HUES48 (cell line): ENCODE measurements at regions not wholly inside any gene's neighbourhood (a gene's known extent, or its start where the extent isn't known, plus 50 kb on each side); places are given as distances from the start of the nearest gene placed in this dataset.
A peak's percentile ranks its signal among the peaks of the same experiment; 100 is the strongest.

Experiments
- H3K27ac ChIP-seq: one replicate; pipeline ENCODE4 v1.7.0; 2013; ENCODE audit warnings: low read depth, low read length, inconsistent platforms
- H3K27me3 ChIP-seq: 2 replicates; pipeline ENCODE4 v1.6.1; 2013; ENCODE audit warnings: mild to moderate bottlenecking, low read length; ENCODE audit not compliant: control insufficient read depth, insufficient read depth
- H3K36me3 ChIP-seq: 2 replicates; pipeline ENCODE4 v1.6.1; 2013; ENCODE audit warnings: low read length; ENCODE audit not compliant: control insufficient read depth, insufficient read depth
- H3K4me1 ChIP-seq: 2 replicates; pipeline ENCODE4 v1.6.1; 2013; ENCODE audit warnings: mild to moderate bottlenecking, low read length; ENCODE audit not compliant: control insufficient read depth, insufficient read depth
- H3K4me3 ChIP-seq: 2 replicates; pipeline ENCODE4 v1.5.1; 2013; ENCODE audit warnings: mild to moderate bottlenecking, low read depth, low read length
- H3K9ac ChIP-seq: 2 replicates; pipeline ENCODE4 v1.6.1; 2013; ENCODE audit warnings: mild to moderate bottlenecking, low read depth, low read length, moderate library complexity
- H3K9me3 ChIP-seq: 2 replicates; pipeline ENCODE4 v1.6.1; 2013; ENCODE audit warnings: low read length; ENCODE audit not compliant: control insufficient read depth, insufficient read depth

- Histone ChIP-seq H3K4me1 (0 out of 2 replicates have a peak, but pooled peaks cover 5% of the 10 kb centered on the region), H3K4me3 (no peak overlapping the region), H3K27me3 (no peaks in the 10 kb centered on the region), H3K27ac (no peak overlapping the region), H3K9ac (no peak overlapping the region), H3K36me3 (no peaks in the 10 kb centered on the region), H3K9me3 (no peaks in the 10 kb centered on the region; the same call in 1 of the 2 replicates)
These were observed 256.0 kb downstream of the LY86 start for GRCh38 chr6:6844530-6844929.

GRCh38 chr6:6845603-6846002 lies 257.1 kb downstream of the LY86 start:
- H3K4me3 ChIP-seq: no peak overlapping the region

GRCh38 chr6:6847591-6847990 lies 259.1 kb downstream of the LY86 start:
- Histone ChIP-seq H3K4me1 (0 out of 2 replicates have a peak, but pooled peaks cover 5% of the 10 kb centered on the region), H3K27ac (no peak overlapping the region), H3K9me3 (no peaks in the 10 kb centered on the region; the same call in 1 of the 2 replicates), H3K36me3 (no peaks in the 10 kb centered on the region), H3K4me3 (no peak overlapping the region), H3K9ac (no peak overlapping the region), H3K27me3 (no peaks in the 10 kb centered on the region)

More at GRCh38 chr6:6845603-6846002, 257.1 kb downstream of the LY86 start:
- H3K27ac ChIP-seq: no peak overlapping the region
- H3K36me3 ChIP-seq: no peaks in the 10 kb centered on the region
- H3K4me1 ChIP-seq: 0 out of 2 replicates have a peak, but pooled peaks cover 5% of the 10 kb centered on the region
- H3K9ac ChIP-seq: no peak overlapping the region
- no peaks in the 10 kb centered on the region for H3K27me3 ChIP-seq
- no peaks in the 10 kb centered on the region; the same call in 1 of the 2 replicates for H3K9me3 ChIP-seq

- Histone ChIP-seq H3K36me3 (no peaks in the 10 kb centered on the region), H3K9ac (no peak overlapping the region), H3K27me3 (no peaks in the 10 kb centered on the region), H3K4me1 (peaks cover under 1% of the 10 kb centered on the region; the same call in 1 of the 2 replicates), H3K4me3 (no peak overlapping the region), H3K27ac (no peak overlapping the region), H3K9me3 (no peaks in the 10 kb centered on the region)
These were observed 256.5 kb upstream of the RREB1 start for GRCh38 chr6:6851059-6851948.

GRCh38 chr6:6851949-6852261 lies 255.9 kb upstream of the RREB1 start:
- Histone ChIP-seq H3K9me3 (no peaks in the 10 kb centered on the region), H3K36me3 (no peaks in the 10 kb centered on the region), H3K27ac (no peak overlapping the region), H3K9ac (no peak overlapping the region), H3K4me1 (peaks cover 6% of the 10 kb centered on the region), H3K4me3 (no peak overlapping the region), H3K27me3 (no peaks in the 10 kb centered on the region)

- H3K36me3 ChIP-seq: no peaks in the 10 kb centered on the region
- no peak overlapping the region for H3K4me3 ChIP-seq
- no peaks in the 10 kb centered on the region for H3K9me3 ChIP-seq
- peak overlapping the region; percentile 5 for H3K27ac ChIP-seq
- H3K4me1 ChIP-seq: peaks cover 13% of the 10 kb centered on the region
- no peak overlapping the region for H3K9ac ChIP-seq
- H3K27me3 ChIP-seq: no peaks in the 10 kb centered on the region
These were observed 250.9 kb upstream of the RREB1 start for GRCh38 chr6:6856538-6857523.

GRCh38 chr6:6857528-6857927 lies 250.2 kb upstream of the RREB1 start:
- Histone ChIP-seq H3K36me3 (no peaks in the 10 kb centered on the region), H3K4me3 (no peak overlapping the region), H3K27me3 (no peaks in the 10 kb centered on the region), H3K9me3 (no peaks in the 10 kb centered on the region), H3K9ac (no peak overlapping the region), H3K27ac (no peak overlapping the region), H3K4me1 (peaks cover 13% of the 10 kb centered on the region)

GRCh38 chr6:6858533-6858982 lies 249.2 kb upstream of the RREB1 start:
- Histone ChIP-seq H3K36me3 (no peaks in the 10 kb centered on the region), H3K27me3 (no peaks in the 10 kb centered on the region), H3K4me3 (no peak overlapping the region), H3K9me3 (no peaks in the 10 kb centered on the region), H3K4me1 (peaks cover 13% of the 10 kb centered on the region), H3K9ac (no peak overlapping the region), H3K27ac (no peak overlapping the region)

- no peak overlapping the region for H3K4me3 ChIP-seq
- no peaks in the 10 kb centered on the region for H3K9me3 ChIP-seq
- no peaks in the 10 kb centered on the region for H3K36me3 ChIP-seq
- no peak overlapping the region for H3K27ac ChIP-seq
- H3K9ac ChIP-seq: no peak overlapping the region
- H3K4me1 ChIP-seq: peaks cover 13% of the 10 kb centered on the region
- no peaks in the 10 kb centered on the region for H3K27me3 ChIP-seq
These were observed 248.7 kb upstream of the RREB1 start for GRCh38 chr6:6859105-6859504.

GRCh38 chr6:6859722-6860121 lies 248.0 kb upstream of the RREB1 start:
- no peak overlapping the region for H3K4me3 ChIP-seq
- H3K4me1 ChIP-seq: peaks cover 13% of the 10 kb centered on the region
- no peak overlapping the region for H3K27ac ChIP-seq
- H3K9me3 ChIP-seq: no peaks in the 10 kb centered on the region
- no peak overlapping the region for H3K9ac ChIP-seq
- H3K36me3 ChIP-seq: no peaks in the 10 kb centered on the region
- no peaks in the 10 kb centered on the region for H3K27me3 ChIP-seq
